HEK293T (cell line): ENCODE measurements at regions not wholly inside any gene's neighbourhood (a gene's known extent, or its start where the extent isn't known, plus 50 kb on each side); places are given as distances from the start of the nearest gene placed in this dataset.

Experiments
- ARNT ChIP-seq: fragments of 450-650 bp; IDR thresholded peaks from 2 replicates; pipeline ENCODE4 v1.6.1; 2017; ENCODE audit warnings: mild to moderate bottlenecking
- BHLHE40 ChIP-seq: fragments of 450-650 bp; IDR thresholded peaks from 2 replicates; pipeline ENCODE4 v1.6.1; 2016; ENCODE audit warnings: mild to moderate bottlenecking, moderate library complexity, borderline replicate concordance
- CTBP1 ChIP-seq: fragments of 450-650 bp; IDR thresholded peaks from 2 replicates; pipeline ENCODE4 v1.6.1; 2016; ENCODE audit warnings: borderline replicate concordance
- ELF4 ChIP-seq: fragments of 450-650 bp; IDR thresholded peaks from 2 replicates; pipeline ENCODE4 v1.6.1; 2017; ENCODE audit warnings: antibody characterized with exemption
- FOXA1 ChIP-seq: fragments of 450-650 bp; IDR thresholded peaks from 2 replicates; pipeline ENCODE4 v1.6.1; 2016; ENCODE audit warnings: mild to moderate bottlenecking
- FOXM1 ChIP-seq: fragments of 450-650 bp; IDR thresholded peaks from 2 replicates; pipeline ENCODE4 v1.6.1; 2017; ENCODE audit warnings: mild to moderate bottlenecking, borderline replicate concordance
- HDGF ChIP-seq: fragments of 450-650 bp; IDR thresholded peaks from 2 replicates; pipeline ENCODE4 v1.6.1; 2017; ENCODE audit warnings: antibody characterized with exemption, borderline replicate concordance
- LEF1 ChIP-seq: fragments of 450-650 bp; IDR thresholded peaks from 2 replicates; pipeline ENCODE4 v1.6.1; 2017; ENCODE audit warnings: mild to moderate bottlenecking, borderline replicate concordance
- NFRKB ChIP-seq: fragments of 450-650 bp; IDR thresholded peaks from 2 replicates; pipeline ENCODE4 v1.6.1; 2016; ENCODE audit warnings: mild to moderate bottlenecking, moderate library complexity
- SP1 ChIP-seq: fragments of 450-650 bp; IDR thresholded peaks from 2 replicates; pipeline ENCODE4 v1.6.1; 2017
- SUZ12 ChIP-seq: fragments of 450-650 bp; IDR thresholded peaks from 2 replicates; pipeline ENCODE4 v1.6.1; 2016; ENCODE audit warnings: mild to moderate bottlenecking
- TF ChIP-seq, protein P1 (sequence below): fragments of 450-650 bp; IDR thresholded peaks from 2 replicates; pipeline ENCODE4 v1.6.1; 2016

DNA sequence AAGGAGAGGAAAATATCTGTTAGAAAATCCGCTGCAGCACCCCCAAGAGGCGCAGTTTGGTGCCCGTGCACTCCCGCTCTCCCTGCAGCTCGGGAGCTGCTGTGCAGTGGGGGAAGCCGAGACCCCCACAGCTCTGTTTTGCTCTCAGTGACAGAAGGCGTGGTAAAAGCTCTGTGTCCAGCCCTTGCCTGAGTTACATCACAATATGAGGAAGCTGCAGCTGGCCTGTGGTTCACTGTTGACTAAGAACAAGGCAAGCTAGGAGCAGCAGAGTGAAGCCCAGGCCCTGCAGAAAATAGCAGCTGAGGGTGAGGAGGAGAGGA lies 88.5 kb upstream of the ADRA2C start:
- TF ChIP-seq HDGF (no peak), BHLHE40 (no peak), SUZ12 (no peak), CTBP1 (no peak), FOXA1 (no peak), ELF4 (no peak), FOXM1 (no peak), SP1 (no peak), NFRKB (no peak), LEF1 (no peak), ARNT (no peak)
- TF ChIP-seq, protein P1, sequence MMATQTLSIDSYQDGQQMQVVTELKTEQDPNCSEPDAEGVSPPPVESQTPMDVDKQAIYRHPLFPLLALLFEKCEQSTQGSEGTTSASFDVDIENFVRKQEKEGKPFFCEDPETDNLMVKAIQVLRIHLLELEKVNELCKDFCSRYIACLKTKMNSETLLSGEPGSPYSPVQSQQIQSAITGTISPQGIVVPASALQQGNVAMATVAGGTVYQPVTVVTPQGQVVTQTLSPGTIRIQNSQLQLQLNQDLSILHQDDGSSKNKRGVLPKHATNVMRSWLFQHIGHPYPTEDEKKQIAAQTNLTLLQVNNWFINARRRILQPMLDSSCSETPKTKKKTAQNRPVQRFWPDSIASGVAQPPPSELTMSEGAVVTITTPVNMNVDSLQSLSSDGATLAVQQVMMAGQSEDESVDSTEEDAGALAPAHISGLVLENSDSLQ = no peak
